WTC11 (cell line): ENCODE measurements at regions not wholly inside any gene's neighbourhood (a gene's known extent, or its start where the extent isn't known, plus 50 kb on each side); places are given as distances from the start of the nearest gene placed in this dataset.

ENCODE experiments used
- ATAC-seq: fragments of 200-7000 bp; cut with Tn5 transposase; 2 replicates; pipeline ENCODE4 v1.10.0; 2021; ENCODE audit warnings: mild to moderate bottlenecking, moderate library complexity
- CTCF ChIA-PET: fragments of 300-600 bp; sonication (Branson Sonifier 250); formaldehyde crosslinking; loops from one replicate; lab custom pipeline; 2021; ENCODE audit warnings: antibody characterized with exemption; lab: Charles Lee
- POLR2A ChIA-PET: fragments of 350-600 bp; sonication (Branson Sonifier 250); formaldehyde crosslinking; loops from one replicate; lab custom pipeline; 2021; ENCODE audit warnings: antibody characterized with exemption; lab: Charles Lee
- DNase-seq: peaks from one replicate; pipeline ENCODE4 v3.0.0; 2021; ENCODE audit warnings: low spot score
- H3K27ac Mint-ChIP-seq: 2 replicates; pipeline ENCODE4 v1.8.0; 2021; ENCODE audit warnings: mixed read lengths
- H3K27me3 Mint-ChIP-seq: 2 replicates; pipeline ENCODE4 v1.8.0; 2021; ENCODE audit warnings: low read depth, mild to moderate bottlenecking, moderate library complexity, mixed read lengths
- H3K36me3 Mint-ChIP-seq: 2 replicates; pipeline ENCODE4 v1.8.0; 2021; ENCODE audit warnings: mixed read lengths
- H3K4me1 Mint-ChIP-seq: 2 replicates; pipeline ENCODE4 v1.8.0; 2022; ENCODE audit warnings: mixed read lengths
- H3K4me3 Mint-ChIP-seq: 2 replicates; pipeline ENCODE4 v1.8.0; 2021; ENCODE audit warnings: mild to moderate bottlenecking, moderate library complexity, mixed read lengths
- H3K9me3 Mint-ChIP-seq: 2 replicates; pipeline ENCODE4 v1.8.0; 2021; ENCODE audit warnings: mixed read lengths
- CREB1 ChIP-seq: sonication (generic); formaldehyde crosslinking; IDR thresholded peaks from 2 replicates; pipeline ENCODE4 v1.8.0; 2023; ENCODE audit warnings: mild to moderate bottlenecking, missing genetic modification reagents
- ESRRA ChIP-seq: sonication (generic); formaldehyde crosslinking; IDR thresholded peaks from 2 replicates; pipeline ENCODE4 v1.8.1; 2022; ENCODE audit warnings: mild to moderate bottlenecking, missing genetic modification reagents, borderline replicate concordance
- FOXK1 ChIP-seq: sonication (generic); formaldehyde crosslinking; IDR thresholded peaks from 2 replicates; pipeline ENCODE4 v1.8.0; 2022; ENCODE audit warnings: mild to moderate bottlenecking, moderate library complexity, missing genetic modification reagents
- GTF2I ChIP-seq: fragments of 250-450 bp; sonication (Bioruptor Pico); conservative IDR thresholded peaks from 2 replicates; pipeline ENCODE4 v1.4.0; 2021; ENCODE audit warnings: mild to moderate bottlenecking
- OVOL2 ChIP-seq: fragments of 250-450 bp; sonication (Bioruptor Pico); IDR thresholded peaks from 2 replicates; pipeline ENCODE4 v1.9.0; 2021; ENCODE audit warnings: mild to moderate bottlenecking, borderline replicate concordance
- RELA ChIP-seq: sonication (generic); formaldehyde crosslinking; IDR thresholded peaks from 2 replicates; pipeline ENCODE4 v1.8.1; 2022; ENCODE audit warnings: missing genetic modification reagents, mild to moderate bottlenecking, borderline replicate concordance
- ZNF263 ChIP-seq: sonication (generic); formaldehyde crosslinking; IDR thresholded peaks from 2 replicates; pipeline ENCODE4 v1.8.1; 2022; ENCODE audit warnings: low read depth, mild to moderate bottlenecking, moderate library complexity, missing genetic modification reagents
- ZNF396 ChIP-seq: fragments of 250-450 bp; sonication (Bioruptor Pico); IDR thresholded peaks from 2 replicates; pipeline ENCODE4 v1.8.0; 2021; ENCODE audit warnings: mild to moderate bottlenecking, moderate library complexity, borderline replicate concordance
- ZNF671 ChIP-seq: fragments of 250-450 bp; sonication (Bioruptor Pico); IDR thresholded peaks from 2 replicates; pipeline ENCODE4 v1.8.0; 2021; ENCODE audit warnings: mild to moderate bottlenecking
- TF ChIP-seq, protein P1 (sequence below): sonication (generic); formaldehyde crosslinking; IDR thresholded peaks from 2 replicates; pipeline ENCODE4 v1.8.1; 2022; ENCODE audit warnings: mild to moderate bottlenecking, moderate library complexity, missing genetic modification reagents
- TF ChIP-seq, protein P2 (sequence below): fragments of 250-450 bp; sonication (Bioruptor Pico); IDR thresholded peaks from 2 replicates; pipeline ENCODE4 v2.1.2; 2022; ENCODE audit warnings: mild to moderate bottlenecking, moderate library complexity
- TF ChIP-seq, protein P3 (sequence below): fragments of 250-450 bp; sonication (Bioruptor Pico); IDR thresholded peaks from 2 replicates; pipeline ENCODE4 v1.9.0; 2021; ENCODE audit warnings: mild to moderate bottlenecking
- TF ChIP-seq, protein P4 (sequence below): sonication (generic); formaldehyde crosslinking; IDR thresholded peaks from 2 replicates; pipeline ENCODE4 v1.8.1; 2022; ENCODE audit warnings: low read depth, mild to moderate bottlenecking, moderate library complexity, missing genetic modification reagents, borderline replicate concordance
- TF ChIP-seq, protein P5 (sequence below): fragments of 200-600 bp; IDR thresholded peaks from 2 replicates; pipeline ENCODE4 v1.8.0; 2022; ENCODE audit warnings: antibody characterized with exemption
- TF ChIP-seq, protein P6 (sequence below): sonication (generic); formaldehyde crosslinking; IDR thresholded peaks from 2 replicates; pipeline ENCODE4 v1.8.0; 2022; ENCODE audit warnings: missing genetic modification reagents
- TF ChIP-seq, protein P7 (sequence below): sonication (generic); formaldehyde crosslinking; IDR thresholded peaks from 2 replicates; pipeline ENCODE4 v1.8.1; 2023; ENCODE audit warnings: mild to moderate bottlenecking, moderate library complexity, missing genetic modification reagents

DNA sequence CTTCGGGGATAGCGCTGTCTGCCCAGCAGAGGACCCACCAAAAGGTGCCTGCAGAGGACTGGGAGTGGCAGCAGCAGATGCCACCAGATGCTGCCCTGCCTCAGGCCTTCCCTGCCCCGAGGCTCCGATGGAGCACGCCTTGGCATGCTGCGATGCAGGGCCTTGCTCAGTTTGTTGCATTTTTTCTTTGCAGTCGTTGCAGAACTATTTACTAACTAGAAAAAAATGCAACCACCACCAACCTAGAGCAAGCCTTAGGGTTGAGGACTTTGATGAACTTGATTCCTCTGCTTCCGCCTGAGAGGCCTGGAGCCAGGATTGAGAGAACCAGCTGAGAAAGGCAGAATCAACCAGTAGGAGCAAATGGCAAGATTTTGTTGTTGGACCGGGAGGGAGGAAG is 585.6 kb upstream of the MKI67 start:
- Mint-ChIP-seq H3K4me3 (no peak overlapping the region), H3K36me3 (no peaks in the 10 kb centered on the region), H3K27ac (no peak overlapping the region), H3K9me3 (0 out of 2 replicates have a peak, but pooled peaks cover 9% of the 10 kb centered on the region), H3K4me1 (peaks cover 17% of the 10 kb centered on the region), H3K27me3 (no peaks in the 10 kb centered on the region)
- POLR2A ChIA-PET = no interaction called here
- CTCF ChIA-PET = no interaction called here
- no peak for ATAC-seq
- no peak for DNase-seq
- TF ChIP-seq, protein P1, sequence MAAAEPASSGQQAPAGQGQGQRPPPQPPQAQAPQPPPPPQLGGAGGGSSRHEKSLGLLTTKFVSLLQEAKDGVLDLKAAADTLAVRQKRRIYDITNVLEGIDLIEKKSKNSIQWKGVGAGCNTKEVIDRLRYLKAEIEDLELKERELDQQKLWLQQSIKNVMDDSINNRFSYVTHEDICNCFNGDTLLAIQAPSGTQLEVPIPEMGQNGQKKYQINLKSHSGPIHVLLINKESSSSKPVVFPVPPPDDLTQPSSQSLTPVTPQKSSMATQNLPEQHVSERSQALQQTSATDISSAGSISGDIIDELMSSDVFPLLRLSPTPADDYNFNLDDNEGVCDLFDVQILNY = no peak
- TF ChIP-seq ZNF396 (CRISPR knock-in tag) (no peak), CREB1 (no peak), GTF2I (CRISPR knock-in tag) (no peak), RELA (no peak), ESRRA (CRISPR knock-in tag) (no peak), ZNF263 (no peak), OVOL2 (no peak), FOXK1 (CRISPR knock-in tag) (no peak), ZNF671 (CRISPR knock-in tag) (no peak)
- TF ChIP-seq, protein P2, sequence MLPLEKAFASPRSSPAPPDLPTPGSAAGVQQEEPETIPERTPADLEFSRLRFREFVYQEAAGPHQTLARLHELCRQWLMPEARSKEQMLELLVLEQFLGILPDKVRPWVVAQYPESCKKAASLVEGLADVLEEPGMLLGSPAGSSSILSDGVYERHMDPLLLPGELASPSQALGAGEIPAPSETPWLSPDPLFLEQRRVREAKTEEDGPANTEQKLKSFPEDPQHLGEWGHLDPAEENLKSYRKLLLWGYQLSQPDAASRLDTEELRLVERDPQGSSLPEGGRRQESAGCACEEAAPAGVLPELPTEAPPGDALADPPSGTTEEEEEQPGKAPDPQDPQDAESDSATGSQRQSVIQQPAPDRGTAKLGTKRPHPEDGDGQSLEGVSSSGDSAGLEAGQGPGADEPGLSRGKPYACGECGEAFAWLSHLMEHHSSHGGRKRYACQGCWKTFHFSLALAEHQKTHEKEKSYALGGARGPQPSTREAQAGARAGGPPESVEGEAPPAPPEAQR (CRISPR knock-in tag) = no peak
- TF ChIP-seq, protein P3, sequence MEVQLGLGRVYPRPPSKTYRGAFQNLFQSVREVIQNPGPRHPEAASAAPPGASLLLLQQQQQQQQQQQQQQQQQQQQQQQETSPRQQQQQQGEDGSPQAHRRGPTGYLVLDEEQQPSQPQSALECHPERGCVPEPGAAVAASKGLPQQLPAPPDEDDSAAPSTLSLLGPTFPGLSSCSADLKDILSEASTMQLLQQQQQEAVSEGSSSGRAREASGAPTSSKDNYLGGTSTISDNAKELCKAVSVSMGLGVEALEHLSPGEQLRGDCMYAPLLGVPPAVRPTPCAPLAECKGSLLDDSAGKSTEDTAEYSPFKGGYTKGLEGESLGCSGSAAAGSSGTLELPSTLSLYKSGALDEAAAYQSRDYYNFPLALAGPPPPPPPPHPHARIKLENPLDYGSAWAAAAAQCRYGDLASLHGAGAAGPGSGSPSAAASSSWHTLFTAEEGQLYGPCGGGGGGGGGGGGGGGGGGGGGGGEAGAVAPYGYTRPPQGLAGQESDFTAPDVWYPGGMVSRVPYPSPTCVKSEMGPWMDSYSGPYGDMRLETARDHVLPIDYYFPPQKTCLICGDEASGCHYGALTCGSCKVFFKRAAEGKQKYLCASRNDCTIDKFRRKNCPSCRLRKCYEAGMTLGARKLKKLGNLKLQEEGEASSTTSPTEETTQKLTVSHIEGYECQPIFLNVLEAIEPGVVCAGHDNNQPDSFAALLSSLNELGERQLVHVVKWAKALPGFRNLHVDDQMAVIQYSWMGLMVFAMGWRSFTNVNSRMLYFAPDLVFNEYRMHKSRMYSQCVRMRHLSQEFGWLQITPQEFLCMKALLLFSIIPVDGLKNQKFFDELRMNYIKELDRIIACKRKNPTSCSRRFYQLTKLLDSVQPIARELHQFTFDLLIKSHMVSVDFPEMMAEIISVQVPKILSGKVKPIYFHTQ (CRISPR knock-in tag) = no peak
- TF ChIP-seq, protein P4, sequence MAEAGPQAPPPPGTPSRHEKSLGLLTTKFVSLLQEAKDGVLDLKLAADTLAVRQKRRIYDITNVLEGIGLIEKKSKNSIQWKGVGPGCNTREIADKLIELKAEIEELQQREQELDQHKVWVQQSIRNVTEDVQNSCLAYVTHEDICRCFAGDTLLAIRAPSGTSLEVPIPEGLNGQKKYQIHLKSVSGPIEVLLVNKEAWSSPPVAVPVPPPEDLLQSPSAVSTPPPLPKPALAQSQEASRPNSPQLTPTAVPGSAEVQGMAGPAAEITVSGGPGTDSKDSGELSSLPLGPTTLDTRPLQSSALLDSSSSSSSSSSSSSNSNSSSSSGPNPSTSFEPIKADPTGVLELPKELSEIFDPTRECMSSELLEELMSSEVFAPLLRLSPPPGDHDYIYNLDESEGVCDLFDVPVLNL (CRISPR knock-in tag) = no peak
- TF ChIP-seq, protein P5, sequence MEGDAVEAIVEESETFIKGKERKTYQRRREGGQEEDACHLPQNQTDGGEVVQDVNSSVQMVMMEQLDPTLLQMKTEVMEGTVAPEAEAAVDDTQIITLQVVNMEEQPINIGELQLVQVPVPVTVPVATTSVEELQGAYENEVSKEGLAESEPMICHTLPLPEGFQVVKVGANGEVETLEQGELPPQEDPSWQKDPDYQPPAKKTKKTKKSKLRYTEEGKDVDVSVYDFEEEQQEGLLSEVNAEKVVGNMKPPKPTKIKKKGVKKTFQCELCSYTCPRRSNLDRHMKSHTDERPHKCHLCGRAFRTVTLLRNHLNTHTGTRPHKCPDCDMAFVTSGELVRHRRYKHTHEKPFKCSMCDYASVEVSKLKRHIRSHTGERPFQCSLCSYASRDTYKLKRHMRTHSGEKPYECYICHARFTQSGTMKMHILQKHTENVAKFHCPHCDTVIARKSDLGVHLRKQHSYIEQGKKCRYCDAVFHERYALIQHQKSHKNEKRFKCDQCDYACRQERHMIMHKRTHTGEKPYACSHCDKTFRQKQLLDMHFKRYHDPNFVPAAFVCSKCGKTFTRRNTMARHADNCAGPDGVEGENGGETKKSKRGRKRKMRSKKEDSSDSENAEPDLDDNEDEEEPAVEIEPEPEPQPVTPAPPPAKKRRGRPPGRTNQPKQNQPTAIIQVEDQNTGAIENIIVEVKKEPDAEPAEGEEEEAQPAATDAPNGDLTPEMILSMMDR = no peak
- TF ChIP-seq, protein P6, sequence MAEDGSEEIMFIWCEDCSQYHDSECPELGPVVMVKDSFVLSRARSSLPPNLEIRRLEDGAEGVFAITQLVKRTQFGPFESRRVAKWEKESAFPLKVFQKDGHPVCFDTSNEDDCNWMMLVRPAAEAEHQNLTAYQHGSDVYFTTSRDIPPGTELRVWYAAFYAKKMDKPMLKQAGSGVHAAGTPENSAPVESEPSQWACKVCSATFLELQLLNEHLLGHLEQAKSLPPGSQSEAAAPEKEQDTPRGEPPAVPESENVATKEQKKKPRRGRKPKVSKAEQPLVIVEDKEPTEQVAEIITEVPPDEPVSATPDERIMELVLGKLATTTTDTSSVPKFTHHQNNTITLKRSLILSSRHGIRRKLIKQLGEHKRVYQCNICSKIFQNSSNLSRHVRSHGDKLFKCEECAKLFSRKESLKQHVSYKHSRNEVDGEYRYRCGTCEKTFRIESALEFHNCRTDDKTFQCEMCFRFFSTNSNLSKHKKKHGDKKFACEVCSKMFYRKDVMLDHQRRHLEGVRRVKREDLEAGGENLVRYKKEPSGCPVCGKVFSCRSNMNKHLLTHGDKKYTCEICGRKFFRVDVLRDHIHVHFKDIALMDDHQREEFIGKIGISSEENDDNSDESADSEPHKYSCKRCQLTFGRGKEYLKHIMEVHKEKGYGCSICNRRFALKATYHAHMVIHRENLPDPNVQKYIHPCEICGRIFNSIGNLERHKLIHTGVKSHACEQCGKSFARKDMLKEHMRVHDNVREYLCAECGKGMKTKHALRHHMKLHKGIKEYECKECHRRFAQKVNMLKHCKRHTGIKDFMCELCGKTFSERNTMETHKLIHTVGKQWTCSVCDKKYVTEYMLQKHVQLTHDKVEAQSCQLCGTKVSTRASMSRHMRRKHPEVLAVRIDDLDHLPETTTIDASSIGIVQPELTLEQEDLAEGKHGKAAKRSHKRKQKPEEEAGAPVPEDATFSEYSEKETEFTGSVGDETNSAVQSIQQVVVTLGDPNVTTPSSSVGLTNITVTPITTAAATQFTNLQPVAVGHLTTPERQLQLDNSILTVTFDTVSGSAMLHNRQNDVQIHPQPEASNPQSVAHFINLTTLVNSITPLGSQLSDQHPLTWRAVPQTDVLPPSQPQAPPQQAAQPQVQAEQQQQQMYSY (CRISPR knock-in tag) = no peak
- TF ChIP-seq, protein P7, sequence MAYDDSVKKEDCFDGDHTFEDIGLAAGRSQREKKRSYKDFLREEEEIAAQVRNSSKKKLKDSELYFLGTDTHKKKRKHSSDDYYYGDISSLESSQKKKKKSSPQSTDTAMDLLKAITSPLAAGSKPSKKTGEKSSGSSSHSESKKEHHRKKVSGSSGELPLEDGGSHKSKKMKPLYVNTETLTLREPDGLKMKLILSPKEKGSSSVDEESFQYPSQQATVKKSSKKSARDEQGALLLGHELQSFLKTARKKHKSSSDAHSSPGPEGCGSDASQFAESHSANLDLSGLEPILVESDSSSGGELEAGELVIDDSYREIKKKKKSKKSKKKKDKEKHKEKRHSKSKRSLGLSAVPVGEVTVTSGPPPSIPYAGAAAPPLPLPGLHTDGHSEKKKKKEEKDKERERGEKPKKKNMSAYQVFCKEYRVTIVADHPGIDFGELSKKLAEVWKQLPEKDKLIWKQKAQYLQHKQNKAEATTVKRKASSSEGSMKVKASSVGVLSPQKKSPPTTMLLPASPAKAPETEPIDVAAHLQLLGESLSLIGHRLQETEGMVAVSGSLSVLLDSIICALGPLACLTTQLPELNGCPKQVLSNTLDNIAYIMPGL (CRISPR knock-in tag) = no peak
- TF ChIP-seq, all 79 proteins: peak for 0
